CD4-positive, alpha-beta T cell (primary cell): ENCODE measurements at regions not wholly inside any gene's neighbourhood (a gene's known extent, or its start where the extent isn't known, plus 50 kb on each side); places are given as distances from the start of the nearest gene placed in this dataset.

Experiments
- ATAC-seq: fragments of 200-7000 bp; cut with Tn5 transposase; one replicate; pipeline ENCODE4 v1.10.0; 2022; ENCODE audit warnings: mild to moderate bottlenecking; ENCODE audit not compliant: poor library complexity
- CTCF ChIA-PET: fragments of 350-600 bp; sonication (Branson Sonifier 250); formaldehyde crosslinking; loops from one replicate; lab custom pipeline; 2021; ENCODE audit warnings: antibody characterized with exemption, inconsistent platforms; lab: Charles Lee
- POLR2A ChIA-PET: fragments of 350-600 bp; sonication (Branson Sonifier 250); formaldehyde crosslinking; loops from one replicate; lab custom pipeline; 2021; ENCODE audit warnings: antibody characterized with exemption, inconsistent platforms; lab: Charles Lee
- DNase-seq, 14 experiments: peaks; one replicate each; pipeline ENCODE4 v3.0.0-alpha.2; 2013 to 2020; ENCODE audit warnings: mixed read lengths in 2 of 14
- H3K27ac ChIP-seq, 2 donors: one replicate each; pipeline versions ENCODE4 v1.5.1 to v1.7.0; 2013; ENCODE audit warnings: low read length in 2 of 2, low read depth in 1 of 2, mild to moderate bottlenecking in 1 of 2
- H3K27me3 ChIP-seq, 2 experiments: 1 replicate in 1 of 2; 2 replicates in 1 of 2; pipeline versions ENCODE4 v1.6.1 to v1.7.0; 2013; ENCODE audit warnings: low read length in 2 of 2, control low read depth in 1 of 2, mild to moderate bottlenecking in 1 of 2, moderate library complexity in 1 of 2; ENCODE audit not compliant: insufficient read depth in 2 of 2, control insufficient read depth in 1 of 2
- H3K36me3 ChIP-seq: one replicate; pipeline ENCODE4 v1.6.1; 2013; ENCODE audit warnings: low read length, control low read depth; ENCODE audit not compliant: insufficient read depth
- H3K4me1 ChIP-seq: one replicate; pipeline ENCODE4 v1.6.1; 2013; ENCODE audit warnings: low read length, control low read depth; ENCODE audit not compliant: insufficient read depth
- H3K4me3 ChIP-seq: one replicate; pipeline ENCODE4 v1.5.1; 2013; ENCODE audit warnings: mild to moderate bottlenecking, low read length, moderate library complexity
- H3K9me3 ChIP-seq, 2 experiments: 1 replicate in 1 of 2; 2 replicates in 1 of 2; pipeline versions ENCODE4 v1.6.1 to v1.7.0; 2013; ENCODE audit warnings: low read length in 2 of 2, mild to moderate bottlenecking in 2 of 2, control low read depth in 1 of 2, moderate library complexity in 1 of 2; ENCODE audit not compliant: control insufficient read depth in 1 of 2, insufficient read depth in 1 of 2
- H3K27ac Mint-ChIP-seq: one replicate; pipeline ENCODE4 v1.8.0; 2020; ENCODE audit warnings: mixed read lengths
- H3K27me3 Mint-ChIP-seq: one replicate; pipeline ENCODE4 v1.8.0; 2021; ENCODE audit warnings: mixed read lengths
- H3K36me3 Mint-ChIP-seq: one replicate; pipeline ENCODE4 v1.8.0; 2021; ENCODE audit warnings: low read depth, mixed read lengths
- H3K4me1 Mint-ChIP-seq: one replicate; pipeline ENCODE4 v1.8.0; 2021; ENCODE audit warnings: low read depth, mixed read lengths
- H3K4me3 Mint-ChIP-seq: one replicate; pipeline ENCODE4 v1.8.0; 2020; ENCODE audit warnings: mild to moderate bottlenecking, mixed read lengths
- H3K9me3 Mint-ChIP-seq: one replicate; pipeline ENCODE4 v1.8.0; 2020; ENCODE audit warnings: mixed read lengths
- intact Hi-C, 2 experiments: fragments of 100-400 bp; cut with DNase I in 1 of 2; cut with micrococcal nuclease in 1 of 2; formaldehyde crosslinking; loops; one replicate each; pipeline versions ENCODE4 v1.15.1 to v1.9.0; 2023 to 2025; cut with DNase I, micrococcal nuclease
- TF ChIP-seq, protein P1 (sequence below): fragments of 200-600 bp; IDR thresholded peaks from one replicate; pipeline ENCODE4 v1.8.0; 2022; ENCODE audit warnings: antibody characterized with exemption, mild to moderate bottlenecking

DNA sequence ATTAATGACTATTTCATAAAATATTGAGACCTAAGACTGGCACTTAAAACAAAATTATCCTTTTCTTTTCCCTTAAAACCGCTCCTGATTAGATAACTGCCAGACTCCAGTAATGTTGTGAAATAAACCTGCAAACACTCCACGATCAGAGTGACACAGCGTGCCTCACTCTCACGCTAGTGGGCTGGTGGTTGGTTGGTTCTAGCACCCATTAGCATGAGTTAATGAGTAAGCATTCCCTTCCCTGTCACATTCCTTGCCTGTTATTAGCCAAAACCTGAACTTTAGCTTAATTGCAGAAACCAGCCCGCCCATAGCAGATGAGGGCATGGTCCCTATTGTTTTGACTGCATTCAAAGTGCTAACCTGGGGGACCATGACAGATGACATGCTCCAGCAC lies 193.4 kb downstream of the CD83 start:
- DNase-seq (peak in 2 of 14 experiments; percentile 15 to 39), ATAC-seq (no peak)
- no peaks in the 10 kb centered on the region for H3K9me3 Mint-ChIP-seq
- no peaks in the 10 kb centered on the region for H3K4me1 Mint-ChIP-seq
- Histone ChIP-seq H3K9me3 (no peaks in the 10 kb centered on the region), H3K4me3 (no peak overlapping the region), H3K27me3 (no peaks in the 10 kb centered on the region), H3K36me3 (no peaks in the 10 kb centered on the region), H3K27ac (no peak overlapping the region), H3K4me1 (no peaks in the 10 kb centered on the region)
- H3K36me3 Mint-ChIP-seq, result no peaks in the 10 kb centered on the region
- no peak overlapping the region for H3K27ac Mint-ChIP-seq
- TF ChIP-seq, protein P1, sequence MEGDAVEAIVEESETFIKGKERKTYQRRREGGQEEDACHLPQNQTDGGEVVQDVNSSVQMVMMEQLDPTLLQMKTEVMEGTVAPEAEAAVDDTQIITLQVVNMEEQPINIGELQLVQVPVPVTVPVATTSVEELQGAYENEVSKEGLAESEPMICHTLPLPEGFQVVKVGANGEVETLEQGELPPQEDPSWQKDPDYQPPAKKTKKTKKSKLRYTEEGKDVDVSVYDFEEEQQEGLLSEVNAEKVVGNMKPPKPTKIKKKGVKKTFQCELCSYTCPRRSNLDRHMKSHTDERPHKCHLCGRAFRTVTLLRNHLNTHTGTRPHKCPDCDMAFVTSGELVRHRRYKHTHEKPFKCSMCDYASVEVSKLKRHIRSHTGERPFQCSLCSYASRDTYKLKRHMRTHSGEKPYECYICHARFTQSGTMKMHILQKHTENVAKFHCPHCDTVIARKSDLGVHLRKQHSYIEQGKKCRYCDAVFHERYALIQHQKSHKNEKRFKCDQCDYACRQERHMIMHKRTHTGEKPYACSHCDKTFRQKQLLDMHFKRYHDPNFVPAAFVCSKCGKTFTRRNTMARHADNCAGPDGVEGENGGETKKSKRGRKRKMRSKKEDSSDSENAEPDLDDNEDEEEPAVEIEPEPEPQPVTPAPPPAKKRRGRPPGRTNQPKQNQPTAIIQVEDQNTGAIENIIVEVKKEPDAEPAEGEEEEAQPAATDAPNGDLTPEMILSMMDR, result no peak
- no peak overlapping the region for H3K4me3 Mint-ChIP-seq
- intact Hi-C loops, result no loop called here
- ChIA-PET POLR2A (no interaction called here), CTCF (no interaction called here)
- no peaks in the 10 kb centered on the region for H3K27me3 Mint-ChIP-seq

DNA sequence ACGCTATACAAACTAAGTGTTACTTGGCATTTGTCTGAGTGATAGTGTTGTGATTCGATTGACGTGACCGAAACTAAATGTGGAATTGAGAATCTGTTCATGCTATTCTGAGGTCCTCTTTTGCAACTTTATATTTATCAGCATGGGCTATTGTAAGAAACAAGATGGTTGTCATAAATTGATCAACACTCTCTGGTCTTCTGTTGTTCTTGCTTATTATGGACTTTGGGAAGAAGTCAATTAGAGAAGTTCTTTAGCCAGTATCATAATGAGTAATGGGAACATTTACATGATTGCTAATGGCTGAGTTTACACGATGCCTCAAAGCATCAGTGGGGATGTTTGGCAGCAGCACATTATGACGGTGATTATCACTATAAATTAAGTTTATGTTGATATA lies 195.0 kb downstream of the CD83 start:
- Mint-ChIP-seq H3K4me1 (peaks cover 13% of the 10 kb centered on the region), H3K4me3 (no peak overlapping the region), H3K27ac (no peak overlapping the region), H3K9me3 (no peaks in the 10 kb centered on the region), H3K27me3 (no peaks in the 10 kb centered on the region), H3K36me3 (no peaks in the 10 kb centered on the region)
- Histone ChIP-seq H3K4me1 (peaks cover 7% of the 10 kb centered on the region), H3K36me3 (no peaks in the 10 kb centered on the region), H3K27me3 (no peaks in the 10 kb centered on the region), H3K4me3 (no peak overlapping the region), H3K27ac (no peak overlapping the region), H3K9me3 (no peaks in the 10 kb centered on the region)
- intact Hi-C loops, result no loop called here
- DNase-seq (no peak), ATAC-seq (no peak)
- ChIA-PET POLR2A (no interaction called here), CTCF (no interaction called here)
- TF ChIP-seq, protein P1, result no peak

DNA sequence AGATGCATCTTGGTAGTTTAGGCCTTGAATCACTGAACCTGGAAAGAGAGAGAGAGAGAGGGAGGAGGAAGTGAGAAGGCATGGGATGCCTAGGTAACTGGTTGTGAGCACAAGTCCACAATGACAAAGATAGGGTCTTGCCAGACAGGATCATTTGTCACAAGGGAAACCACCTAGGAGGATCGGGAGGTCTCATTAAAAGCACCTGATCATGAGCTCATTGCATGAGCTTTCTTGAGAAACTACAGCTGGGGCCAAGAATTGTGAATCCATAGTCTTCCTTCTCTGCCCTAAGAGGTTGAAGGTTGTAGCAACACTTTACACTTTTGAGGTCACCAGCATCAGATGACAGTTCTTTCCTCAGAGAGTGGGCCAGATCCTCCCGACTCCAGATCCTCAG lies 195.7 kb downstream of the CD83 start:
- POLR2A ChIA-PET, result no interaction called here

More for the DNA sequence above, 195.7 kb downstream of the CD83 start:
- Histone ChIP-seq H3K27ac (no peak overlapping the region), H3K27me3 (no peaks in the 10 kb centered on the region), H3K9me3 (no peaks in the 10 kb centered on the region), H3K4me1 (peaks cover 7% of the 10 kb centered on the region), H3K36me3 (no peaks in the 10 kb centered on the region), H3K4me3 (no peak overlapping the region)
- TF ChIP-seq, protein P1, result no peak
- H3K27ac Mint-ChIP-seq, result no peak overlapping the region
- H3K9me3 Mint-ChIP-seq, result no peaks in the 10 kb centered on the region
- no peak for ATAC-seq
- H3K4me3 Mint-ChIP-seq, result no peak overlapping the region
- intact Hi-C loops, result no loop called here
- no peaks in the 10 kb centered on the region for H3K27me3 Mint-ChIP-seq
- DNase-seq, result peak in 2 of 14 experiments; percentile 16 to 43
- CTCF ChIA-PET, result interaction anchor here (1.1 kb wide), 1 partner anchor 37 kb away, joined by 3 read pairs; no protein-coding TSS in a partner anchor
- peaks cover 13% of the 10 kb centered on the region for H3K4me1 Mint-ChIP-seq
- H3K36me3 Mint-ChIP-seq, result no peaks in the 10 kb centered on the region
